Stomach (tissue), 4 donors: ENCODE measurements at regions not wholly inside any gene's neighbourhood (a gene's known extent, or its start where the extent isn't known, plus 50 kb on each side); places are given as distances from the start of the nearest gene placed in this dataset.

Experiments used
- CTCF ChIP-seq, 7 experiments: fragments of 450-650 bp in 4 of 7; fragments of 200-600 bp in 3 of 7; sonication (generic) in 3 of 7; IDR thresholded peaks; one replicate each; pipeline ENCODE4 v1.5.1; 2016 to 2019; ENCODE audit warnings: antibody characterized with exemption in 7 of 7, control low read depth in 2 of 7, mild to moderate bottlenecking in 1 of 7
- EP300 ChIP-seq: sonication (generic); formaldehyde crosslinking; IDR thresholded peaks from one replicate; pipeline ENCODE4 v1.6.1; 2017; ENCODE audit warnings: antibody characterized with exemption
- POLR2A ChIP-seq, 4 donors: fragments of 450-650 bp; IDR thresholded peaks; one replicate each; pipeline ENCODE4 v1.6.1; 2016; ENCODE audit warnings: antibody characterized with exemption in 4 of 4, control low read depth in 2 of 4, mild to moderate bottlenecking in 1 of 4, moderate library complexity in 1 of 4
- POLR2AphosphoS5 ChIP-seq, 3 donors: sonication (generic); formaldehyde crosslinking; IDR thresholded peaks; one replicate each; pipeline ENCODE4 v1.6.1; 2016; ENCODE audit warnings: antibody characterized with exemption in 3 of 3

DNA sequence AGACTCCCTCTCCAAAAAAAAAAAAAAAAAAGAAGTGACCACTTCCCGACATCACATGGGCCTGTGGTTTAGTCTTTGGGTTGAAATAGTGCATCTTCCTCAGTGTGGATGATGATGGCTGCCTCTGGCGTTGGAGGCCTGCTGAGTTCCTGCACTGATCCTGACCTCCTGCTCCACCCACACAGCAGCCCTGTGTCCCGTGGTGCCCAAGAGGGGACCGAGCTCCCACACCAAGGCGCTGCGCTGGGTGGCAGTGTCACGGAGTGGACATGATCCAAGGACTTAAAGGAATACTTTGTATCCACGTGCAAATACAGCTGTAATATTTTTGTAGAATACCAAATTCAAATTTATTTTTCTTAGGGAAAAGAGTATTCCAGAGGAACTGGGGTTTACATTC is 109.2 kb upstream of the PHACTR3 start:
- no peak for TF ChIP-seq CTCF (IDR thresholded peaks at IDR 0.05)
- TF ChIP-seq EP300 = no peak
- no peak for TF ChIP-seq POLR2AphosphoS5 (IDR thresholded peaks at IDR 0.05)
- TF ChIP-seq POLR2A (IDR thresholded peaks at IDR 0.05) = no peak
